ENCODE measurements at regions not wholly inside any gene's neighbourhood (a gene's known extent, or its start where the extent isn't known, plus 50 kb on each side); places are given as distances from the start of the nearest gene placed in this dataset.

DNA sequence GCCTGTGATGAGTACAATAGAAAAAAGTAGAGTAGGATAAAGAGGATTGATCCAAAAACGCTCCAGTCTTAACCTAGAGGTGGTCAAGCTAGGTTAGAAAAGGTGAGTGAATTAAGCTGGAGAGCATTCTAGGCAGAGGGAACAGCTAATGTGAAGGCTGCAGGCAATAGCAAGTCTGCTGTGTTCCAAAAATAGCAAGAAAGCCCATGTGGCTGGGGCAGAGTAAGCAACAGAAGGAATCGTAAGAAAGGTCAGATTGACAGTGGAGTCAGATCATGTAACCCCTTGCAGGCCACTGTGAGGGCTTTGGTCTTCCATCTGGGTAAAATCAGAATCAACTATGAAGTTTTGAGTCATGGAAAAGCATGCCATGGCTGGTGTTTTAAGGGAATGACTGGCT is 155.0 kb downstream of the OPN5 start:
- Mint-ChIP-seq H3K27me3 (ENCODE audit: insufficient read depth, unreplicated experiment) (peaks cover 19% of the 10 kb centered on the region), H3K36me3 (ENCODE audit: insufficient read depth, unreplicated experiment) (no peaks in the 10 kb centered on the region), H3K4me1 (ENCODE audit: low read depth, unreplicated experiment) (no peaks in the 10 kb centered on the region), H3K4me3 (ENCODE audit: unreplicated experiment) (no peak overlapping the region), H3K9me3 (ENCODE audit: unreplicated experiment) (no peaks in the 10 kb centered on the region), H3K27ac (ENCODE audit: unreplicated experiment) (no peak overlapping the region)
- Histone ChIP-seq H3K9me3 (no peaks in the 10 kb centered on the region), H3K36me3 (ENCODE audit: control insufficient read depth, insufficient read depth, low read length) (no peaks in the 10 kb centered on the region), H3K4me3 (ENCODE audit: low read depth, low read length) (no peak overlapping the region), H3K27me3 (replicated peaks; ENCODE audit: control insufficient read depth, insufficient read depth, low read length) (no peaks in the 10 kb centered on the region), H3K4me1 (no peaks in the 10 kb centered on the region)
- ChIA-PET CTCF (no interaction called here), POLR2A (no interaction called here)
- DNase-seq = no peak
- TF ChIP-seq, protein P1, sequence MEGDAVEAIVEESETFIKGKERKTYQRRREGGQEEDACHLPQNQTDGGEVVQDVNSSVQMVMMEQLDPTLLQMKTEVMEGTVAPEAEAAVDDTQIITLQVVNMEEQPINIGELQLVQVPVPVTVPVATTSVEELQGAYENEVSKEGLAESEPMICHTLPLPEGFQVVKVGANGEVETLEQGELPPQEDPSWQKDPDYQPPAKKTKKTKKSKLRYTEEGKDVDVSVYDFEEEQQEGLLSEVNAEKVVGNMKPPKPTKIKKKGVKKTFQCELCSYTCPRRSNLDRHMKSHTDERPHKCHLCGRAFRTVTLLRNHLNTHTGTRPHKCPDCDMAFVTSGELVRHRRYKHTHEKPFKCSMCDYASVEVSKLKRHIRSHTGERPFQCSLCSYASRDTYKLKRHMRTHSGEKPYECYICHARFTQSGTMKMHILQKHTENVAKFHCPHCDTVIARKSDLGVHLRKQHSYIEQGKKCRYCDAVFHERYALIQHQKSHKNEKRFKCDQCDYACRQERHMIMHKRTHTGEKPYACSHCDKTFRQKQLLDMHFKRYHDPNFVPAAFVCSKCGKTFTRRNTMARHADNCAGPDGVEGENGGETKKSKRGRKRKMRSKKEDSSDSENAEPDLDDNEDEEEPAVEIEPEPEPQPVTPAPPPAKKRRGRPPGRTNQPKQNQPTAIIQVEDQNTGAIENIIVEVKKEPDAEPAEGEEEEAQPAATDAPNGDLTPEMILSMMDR (IDR thresholded peaks at IDR 0.05; ENCODE audit: insufficient read depth in 1 of 2, low read depth in 1 of 2, low read length in 1 of 2, severe bottlenecking in 1 of 2, unreplicated experiment in 1 of 2) = no peak
- intact Hi-C loops (cut with micrococcal nuclease; ENCODE audit: unreplicated experiment) = no loop called here
- BruUV-seq (replicated peaks) = no TSS peak

DNA sequence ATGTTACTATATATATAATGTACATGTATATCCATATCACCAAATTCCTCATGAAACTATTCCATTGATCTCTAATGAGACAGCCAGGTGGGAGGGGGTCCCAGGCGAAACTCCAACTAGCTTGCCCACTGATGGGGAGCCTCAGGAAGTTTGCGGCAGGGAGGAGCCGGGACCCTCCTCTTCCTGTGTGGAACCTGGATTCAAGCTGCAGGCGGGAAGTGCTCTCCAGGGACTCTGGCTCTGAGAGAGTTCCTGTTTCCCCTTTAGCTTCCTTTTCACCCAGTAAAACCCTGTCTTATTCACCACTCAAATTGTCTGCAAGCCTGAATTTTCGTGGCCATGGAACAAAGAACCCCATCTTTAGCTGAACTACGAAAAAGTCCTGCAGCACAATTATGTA is 152.2 kb downstream of the OPN5 start:
- no peaks in the 10 kb centered on the region for H3K4me1 ChIP-seq
- Mint-ChIP-seq H3K4me3 (ENCODE audit: unreplicated experiment) (no peak overlapping the region), H3K9me3 (ENCODE audit: unreplicated experiment) (no peaks in the 10 kb centered on the region), H3K27ac (ENCODE audit: unreplicated experiment) (no peak overlapping the region), H3K27me3 (ENCODE audit: insufficient read depth, unreplicated experiment) (peaks cover 16% of the 10 kb centered on the region), H3K4me1 (ENCODE audit: low read depth, unreplicated experiment) (no peaks in the 10 kb centered on the region), H3K36me3 (ENCODE audit: insufficient read depth, unreplicated experiment) (no peaks in the 10 kb centered on the region)
- ChIA-PET CTCF (no interaction called here), POLR2A (no interaction called here)
- intact Hi-C loops (cut with micrococcal nuclease; ENCODE audit: unreplicated experiment) = no loop called here
- BruUV-seq (replicated peaks) = no TSS peak
- no peaks in the 10 kb centered on the region for H3K27me3 ChIP-seq (replicated peaks; ENCODE audit: control insufficient read depth, insufficient read depth, low read length)
- no peak for DNase-seq
- H3K36me3 ChIP-seq (ENCODE audit: control insufficient read depth, insufficient read depth, low read length) = no peaks in the 10 kb centered on the region
- H3K9me3 ChIP-seq = no peaks in the 10 kb centered on the region
- H3K4me3 ChIP-seq (ENCODE audit: low read depth, low read length) = no peak overlapping the region
- TF ChIP-seq, protein P1 (IDR thresholded peaks at IDR 0.05; ENCODE audit: insufficient read depth in 1 of 2, low read depth in 1 of 2, low read length in 1 of 2, severe bottlenecking in 1 of 2, unreplicated experiment in 1 of 2) = no peak

DNA sequence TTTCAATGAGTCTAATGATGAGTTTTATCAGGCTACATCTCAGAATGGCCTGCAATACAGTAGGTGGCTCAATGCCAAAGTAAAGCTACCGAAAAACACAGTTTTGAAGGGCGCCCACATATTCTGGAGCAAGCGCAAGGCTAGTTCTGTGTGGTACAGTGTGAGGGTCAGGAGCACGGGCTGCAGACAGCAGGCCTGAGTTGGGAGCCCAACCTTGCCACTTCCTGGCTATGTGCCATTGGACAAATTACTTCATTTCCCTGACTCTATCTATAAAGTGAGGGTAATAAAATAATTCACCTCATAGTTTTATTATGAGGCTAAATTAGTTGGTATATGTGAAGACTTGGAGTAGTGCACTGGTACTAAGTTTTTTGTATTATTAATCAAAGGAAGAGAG is 150.7 kb downstream of the OPN5 start:
- TF ChIP-seq, protein P1 (IDR thresholded peaks at IDR 0.05; ENCODE audit: insufficient read depth in 1 of 2, low read depth in 1 of 2, low read length in 1 of 2, severe bottlenecking in 1 of 2, unreplicated experiment in 1 of 2) = no peak
- intact Hi-C loops (cut with micrococcal nuclease; ENCODE audit: unreplicated experiment) = no loop called here
- Histone ChIP-seq H3K4me3 (ENCODE audit: low read depth, low read length) (no peak overlapping the region), H3K27me3 (replicated peaks; ENCODE audit: control insufficient read depth, insufficient read depth, low read length) (no peaks in the 10 kb centered on the region), H3K9me3 (no peaks in the 10 kb centered on the region), H3K4me1 (no peaks in the 10 kb centered on the region), H3K36me3 (ENCODE audit: control insufficient read depth, insufficient read depth, low read length) (no peaks in the 10 kb centered on the region)
- Mint-ChIP-seq H3K27ac (ENCODE audit: unreplicated experiment) (no peak overlapping the region), H3K4me3 (ENCODE audit: unreplicated experiment) (no peak overlapping the region), H3K9me3 (ENCODE audit: unreplicated experiment) (no peaks in the 10 kb centered on the region), H3K36me3 (ENCODE audit: insufficient read depth, unreplicated experiment) (no peaks in the 10 kb centered on the region), H3K4me1 (ENCODE audit: low read depth, unreplicated experiment) (no peaks in the 10 kb centered on the region), H3K27me3 (ENCODE audit: insufficient read depth, unreplicated experiment) (peaks cover 10% of the 10 kb centered on the region)
- CTCF ChIA-PET = interaction anchor here (0.6 kb wide), 1 partner anchor 1250 kb away, joined by 3 read pairs; no protein-coding TSS in a partner anchor
- no peak for DNase-seq
- BruUV-seq (replicated peaks) = no TSS peak
- POLR2A ChIA-PET = no interaction called here

Data from Caco-2 (cell line).